ENCODE measurements at regions not wholly inside any gene's neighbourhood (a gene's known extent, or its start where the extent isn't known, plus 50 kb on each side); places are given as distances from the start of the nearest gene placed in this dataset.

GRCh38 chr3:76025561-76025960, 240.2 kb upstream of the ZNF717 start:
- no peaks in the 10 kb centered on the region for H3K36me3 Mint-ChIP-seq (ENCODE audit: low read depth)
- no peak overlapping the region for H3K4me3 Mint-ChIP-seq
- H3K4me1 Mint-ChIP-seq, result no peaks in the 10 kb centered on the region
- intact Hi-C loops (cut with micrococcal nuclease), result no loop called here
- H3K9me3 Mint-ChIP-seq, result peaks cover 5% of the 10 kb centered on the region
- no peak for DNase-seq
- no peak overlapping the region for H3K27ac Mint-ChIP-seq
- no peaks in the 10 kb centered on the region for H3K27me3 Mint-ChIP-seq

GRCh38 chr3:76026379-76026778, 241.0 kb upstream of the ZNF717 start:
- H3K36me3 Mint-ChIP-seq (ENCODE audit: low read depth), result no peaks in the 10 kb centered on the region
- H3K9me3 Mint-ChIP-seq, result peaks cover 5% of the 10 kb centered on the region
- intact Hi-C loops (cut with micrococcal nuclease), result no loop called here
- H3K4me1 Mint-ChIP-seq, result no peaks in the 10 kb centered on the region
- DNase-seq, result no peak
- no peaks in the 10 kb centered on the region for H3K27me3 Mint-ChIP-seq
- H3K27ac Mint-ChIP-seq, result no peak overlapping the region
- no peak overlapping the region for H3K4me3 Mint-ChIP-seq

- no peak overlapping the region for H3K27ac Mint-ChIP-seq
- H3K9me3 Mint-ChIP-seq, result peaks cover 10% of the 10 kb centered on the region
- no peak overlapping the region for H3K4me3 Mint-ChIP-seq
- DNase-seq, result no peak
- H3K27me3 Mint-ChIP-seq, result no peaks in the 10 kb centered on the region
- no peaks in the 10 kb centered on the region for H3K36me3 Mint-ChIP-seq (ENCODE audit: low read depth)
- intact Hi-C loops (cut with micrococcal nuclease), result no loop called here
- H3K4me1 Mint-ChIP-seq, result no peaks in the 10 kb centered on the region
These were observed 243.4 kb upstream of the ZNF717 start for GRCh38 chr3:76028774-76029173.

- no peak overlapping the region for H3K27ac Mint-ChIP-seq
- intact Hi-C loops (cut with micrococcal nuclease), result no loop called here
- H3K36me3 Mint-ChIP-seq (ENCODE audit: low read depth), result no peaks in the 10 kb centered on the region
- H3K9me3 Mint-ChIP-seq, result peaks cover 16% of the 10 kb centered on the region
- DNase-seq, result no peak
- no peak overlapping the region for H3K4me3 Mint-ChIP-seq
- H3K27me3 Mint-ChIP-seq, result no peaks in the 10 kb centered on the region
- no peaks in the 10 kb centered on the region for H3K4me1 Mint-ChIP-seq
These were observed 249.3 kb upstream of the ZNF717 start for GRCh38 chr3:76034649-76035048.

GRCh38 chr3:76035117-76035516, 249.8 kb upstream of the ZNF717 start:
- Mint-ChIP-seq H3K4me1 (no peaks in the 10 kb centered on the region), H3K27me3 (no peaks in the 10 kb centered on the region), H3K27ac (no peak overlapping the region), H3K4me3 (no peak overlapping the region), H3K36me3 (ENCODE audit: low read depth) (no peaks in the 10 kb centered on the region), H3K9me3 (peaks cover 16% of the 10 kb centered on the region)
- intact Hi-C loops (cut with micrococcal nuclease), result no loop called here
- DNase-seq, result no peak

- no peaks in the 10 kb centered on the region for H3K36me3 Mint-ChIP-seq (ENCODE audit: low read depth)
- no peaks in the 10 kb centered on the region for H3K4me1 Mint-ChIP-seq
- peaks cover 7% of the 10 kb centered on the region for H3K9me3 Mint-ChIP-seq
- H3K4me3 Mint-ChIP-seq, result no peak overlapping the region
- H3K27ac Mint-ChIP-seq, result no peak overlapping the region
- DNase-seq, result no peak
- intact Hi-C loops (cut with micrococcal nuclease), result no loop called here
- H3K27me3 Mint-ChIP-seq, result no peaks in the 10 kb centered on the region
These were observed 253.6 kb upstream of the ZNF717 start for GRCh38 chr3:76038949-76039348.

GRCh38 chr3:76039431-76039830, 254.1 kb upstream of the ZNF717 start:
- peaks cover 3% of the 10 kb centered on the region for H3K9me3 Mint-ChIP-seq
- H3K27ac Mint-ChIP-seq, result no peak overlapping the region
- H3K4me1 Mint-ChIP-seq, result no peaks in the 10 kb centered on the region
- H3K4me3 Mint-ChIP-seq, result no peak overlapping the region
- no peaks in the 10 kb centered on the region for H3K36me3 Mint-ChIP-seq (ENCODE audit: low read depth)
- DNase-seq, result no peak
- intact Hi-C loops (cut with micrococcal nuclease), result no loop called here
- H3K27me3 Mint-ChIP-seq, result no peaks in the 10 kb centered on the region

GRCh38 chr3:76040946-76041345, 255.6 kb upstream of the ZNF717 start:
- no peak overlapping the region for H3K4me3 Mint-ChIP-seq
- no peak for DNase-seq
- no peak overlapping the region for H3K27ac Mint-ChIP-seq
- intact Hi-C loops (cut with micrococcal nuclease), result no loop called here
- H3K27me3 Mint-ChIP-seq, result no peaks in the 10 kb centered on the region
- no peaks in the 10 kb centered on the region for H3K9me3 Mint-ChIP-seq
- H3K4me1 Mint-ChIP-seq, result no peaks in the 10 kb centered on the region
- H3K36me3 Mint-ChIP-seq (ENCODE audit: low read depth), result no peaks in the 10 kb centered on the region

- H3K36me3 Mint-ChIP-seq (ENCODE audit: low read depth), result no peaks in the 10 kb centered on the region
- intact Hi-C loops (cut with micrococcal nuclease), result no loop called here
- H3K27ac Mint-ChIP-seq, result no peak overlapping the region
- no peak overlapping the region for H3K4me3 Mint-ChIP-seq
- no peak for DNase-seq
- no peaks in the 10 kb centered on the region for H3K4me1 Mint-ChIP-seq
- H3K9me3 Mint-ChIP-seq, result no peaks in the 10 kb centered on the region
- H3K27me3 Mint-ChIP-seq, result no peaks in the 10 kb centered on the region
These were observed 258.4 kb upstream of the ZNF717 start for GRCh38 chr3:76043746-76044145.

GRCh38 chr3:76044601-76045600, 259.6 kb upstream of the ZNF717 start:
- DNase-seq, result no peak
- intact Hi-C loops (cut with micrococcal nuclease), result no loop called here
- H3K36me3 Mint-ChIP-seq (ENCODE audit: low read depth), result no peaks in the 10 kb centered on the region
- H3K9me3 Mint-ChIP-seq, result no peaks in the 10 kb centered on the region
- no peaks in the 10 kb centered on the region for H3K27me3 Mint-ChIP-seq
- H3K27ac Mint-ChIP-seq, result no peak overlapping the region
- H3K4me3 Mint-ChIP-seq, result no peak overlapping the region
- H3K4me1 Mint-ChIP-seq, result no peaks in the 10 kb centered on the region

- no peaks in the 10 kb centered on the region for H3K27me3 Mint-ChIP-seq
- H3K4me1 Mint-ChIP-seq, result no peaks in the 10 kb centered on the region
- intact Hi-C loops (cut with micrococcal nuclease), result no loop called here
- no peak overlapping the region for H3K4me3 Mint-ChIP-seq
- H3K36me3 Mint-ChIP-seq (ENCODE audit: low read depth), result no peaks in the 10 kb centered on the region
- H3K27ac Mint-ChIP-seq, result no peak overlapping the region
- H3K9me3 Mint-ChIP-seq, result no peaks in the 10 kb centered on the region
- DNase-seq, result no peak
These were observed 262.0 kb upstream of the ZNF717 start for GRCh38 chr3:76047368-76047767.

- intact Hi-C loops (cut with micrococcal nuclease), result no loop called here
- H3K9me3 Mint-ChIP-seq, result peaks cover 5% of the 10 kb centered on the region
- no peak overlapping the region for H3K4me3 Mint-ChIP-seq
- H3K27ac Mint-ChIP-seq, result no peak overlapping the region
- no peaks in the 10 kb centered on the region for H3K4me1 Mint-ChIP-seq
- no peaks in the 10 kb centered on the region for H3K36me3 Mint-ChIP-seq (ENCODE audit: low read depth)
- H3K27me3 Mint-ChIP-seq, result no peaks in the 10 kb centered on the region
- no peak for DNase-seq
These were observed 264.4 kb upstream of the ZNF717 start for GRCh38 chr3:76049776-76050175.

GRCh38 chr3:76051145-76051544, 265.8 kb upstream of the ZNF717 start:
- H3K4me1 Mint-ChIP-seq, result no peaks in the 10 kb centered on the region
- no peaks in the 10 kb centered on the region for H3K36me3 Mint-ChIP-seq (ENCODE audit: low read depth)
- peaks cover 5% of the 10 kb centered on the region for H3K9me3 Mint-ChIP-seq
- no peak for DNase-seq
- H3K27ac Mint-ChIP-seq, result no peak overlapping the region
- no peaks in the 10 kb centered on the region for H3K27me3 Mint-ChIP-seq
- no peak overlapping the region for H3K4me3 Mint-ChIP-seq
- intact Hi-C loops (cut with micrococcal nuclease), result no loop called here

- Mint-ChIP-seq H3K4me1 (no peaks in the 10 kb centered on the region), H3K4me3 (no peak overlapping the region), H3K36me3 (ENCODE audit: low read depth) (no peaks in the 10 kb centered on the region), H3K27ac (no peak overlapping the region), H3K27me3 (no peaks in the 10 kb centered on the region), H3K9me3 (peaks cover 11% of the 10 kb centered on the region)
- no peak for DNase-seq
- intact Hi-C loops (cut with micrococcal nuclease), result no loop called here
These were observed 269.1 kb upstream of the ZNF717 start for GRCh38 chr3:76054404-76054803.

GRCh38 chr3:76061654-76062053, 276.3 kb upstream of the ZNF717 start:
- peaks cover 6% of the 10 kb centered on the region for H3K9me3 Mint-ChIP-seq
- no peak overlapping the region for H3K27ac Mint-ChIP-seq
- DNase-seq, result no peak
- H3K4me1 Mint-ChIP-seq, result no peaks in the 10 kb centered on the region
- H3K27me3 Mint-ChIP-seq, result no peaks in the 10 kb centered on the region
- no peaks in the 10 kb centered on the region for H3K36me3 Mint-ChIP-seq (ENCODE audit: low read depth)
- intact Hi-C loops (cut with micrococcal nuclease), result no loop called here
- H3K4me3 Mint-ChIP-seq, result no peak overlapping the region
